HCT116 (cell line): ENCODE measurements at regions not wholly inside any gene's neighbourhood (a gene's known extent, or its start where the extent isn't known, plus 50 kb on each side); places are given as distances from the start of the nearest gene placed in this dataset.

Experiments used
- EZH2phosphoT487 ChIP-seq: fragments of 200-600 bp; IDR thresholded peaks from 2 replicates; pipeline ENCODE4 v1.6.1; 2018; ENCODE audit warnings: antibody characterized with exemption, borderline replicate concordance
- TF ChIP-seq, protein P1 (sequence below), 3 experiments: fragments of 200-600 bp in 1 of 3; sonication (generic) in 1 of 3; IDR thresholded peaks in 2 of 3; conservative IDR thresholded peaks in 1 of 3; 2 replicates each; pipeline ENCODE4 v1.5.1; 2012 to 2017; ENCODE audit warnings: low read depth in 2 of 3, low read length in 2 of 3, antibody characterized with exemption in 1 of 3, borderline replicate concordance in 1 of 3, control low read depth in 1 of 3, mild to moderate bottlenecking in 1 of 3, mixed read lengths in 1 of 3, mixed run types in 1 of 3, moderate library complexity in 1 of 3; ENCODE audit not compliant: insufficient read depth in 1 of 3

DNA sequence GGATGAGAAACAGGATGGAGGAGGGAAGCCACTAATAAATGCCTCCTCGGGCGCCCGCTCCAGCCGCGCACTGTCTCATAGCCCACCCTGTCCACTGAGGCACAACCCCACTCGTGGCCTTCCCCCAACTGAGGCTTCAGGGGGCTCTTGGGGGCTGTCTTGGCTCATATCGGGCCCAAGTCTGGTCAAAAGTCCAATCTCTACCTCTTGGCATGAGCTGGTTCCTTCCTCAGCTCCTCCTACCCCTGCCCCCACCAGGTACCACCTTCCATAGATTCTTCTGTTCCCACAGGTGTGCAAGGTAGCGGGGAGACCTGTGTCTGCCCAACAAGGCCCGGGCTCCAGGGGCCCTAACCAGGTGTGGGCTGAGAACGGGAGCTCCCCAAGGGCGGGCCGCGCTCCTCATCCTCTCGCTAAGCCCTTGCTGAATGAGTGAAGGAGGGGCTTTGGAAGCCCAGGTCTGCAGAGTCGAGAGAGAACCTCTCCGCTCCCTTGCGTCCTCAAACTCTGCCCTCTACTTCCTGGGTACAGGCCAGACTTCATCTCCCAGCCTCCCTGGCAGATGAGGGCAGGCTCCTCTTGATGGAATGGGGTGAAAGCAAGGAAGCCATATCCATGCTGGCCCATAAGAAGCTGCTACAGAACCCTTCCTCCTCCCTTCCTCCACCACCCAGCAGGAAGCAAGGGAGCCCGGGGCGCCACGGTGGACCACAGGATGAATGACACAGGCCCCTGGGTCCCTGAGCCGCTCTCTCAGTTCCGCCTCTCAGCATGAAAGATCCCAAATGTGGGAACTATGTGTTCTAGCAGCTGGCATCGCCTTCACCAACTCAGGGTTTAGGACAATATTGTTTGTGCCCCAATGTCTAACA, 74.7 kb downstream of the PSMG1 start:
- no peak for TF ChIP-seq EZH2phosphoT487
- TF ChIP-seq, protein P1, sequence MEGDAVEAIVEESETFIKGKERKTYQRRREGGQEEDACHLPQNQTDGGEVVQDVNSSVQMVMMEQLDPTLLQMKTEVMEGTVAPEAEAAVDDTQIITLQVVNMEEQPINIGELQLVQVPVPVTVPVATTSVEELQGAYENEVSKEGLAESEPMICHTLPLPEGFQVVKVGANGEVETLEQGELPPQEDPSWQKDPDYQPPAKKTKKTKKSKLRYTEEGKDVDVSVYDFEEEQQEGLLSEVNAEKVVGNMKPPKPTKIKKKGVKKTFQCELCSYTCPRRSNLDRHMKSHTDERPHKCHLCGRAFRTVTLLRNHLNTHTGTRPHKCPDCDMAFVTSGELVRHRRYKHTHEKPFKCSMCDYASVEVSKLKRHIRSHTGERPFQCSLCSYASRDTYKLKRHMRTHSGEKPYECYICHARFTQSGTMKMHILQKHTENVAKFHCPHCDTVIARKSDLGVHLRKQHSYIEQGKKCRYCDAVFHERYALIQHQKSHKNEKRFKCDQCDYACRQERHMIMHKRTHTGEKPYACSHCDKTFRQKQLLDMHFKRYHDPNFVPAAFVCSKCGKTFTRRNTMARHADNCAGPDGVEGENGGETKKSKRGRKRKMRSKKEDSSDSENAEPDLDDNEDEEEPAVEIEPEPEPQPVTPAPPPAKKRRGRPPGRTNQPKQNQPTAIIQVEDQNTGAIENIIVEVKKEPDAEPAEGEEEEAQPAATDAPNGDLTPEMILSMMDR (IDR thresholded peaks at IDR 0.05 in 2 of 3, conservative IDR thresholded peaks at IDR 0.05 in 1 of 3; ENCODE audit: borderline replicate concordance in 1 of 3, insufficient read depth in 1 of 3, low read depth in 2 of 3, low read length in 2 of 3), result no peak
